Esophagus muscularis mucosa (tissue), 2 donors: ENCODE measurements at regions not wholly inside any gene's neighbourhood (a gene's known extent, or its start where the extent isn't known, plus 50 kb on each side); places are given as distances from the start of the nearest gene placed in this dataset.

Experiments
- POLR2A ChIP-seq: fragments of 450-650 bp; IDR thresholded peaks from one replicate; pipeline ENCODE4 v1.6.1; 2017; ENCODE audit warnings: antibody characterized with exemption, moderate library complexity, mild to moderate bottlenecking, low read depth
- POLR2AphosphoS5 ChIP-seq, 2 donors: sonication (generic); formaldehyde crosslinking; IDR thresholded peaks; one replicate each; pipeline ENCODE4 v1.6.1; 2017; ENCODE audit warnings: antibody characterized with exemption in 2 of 2

DNA sequence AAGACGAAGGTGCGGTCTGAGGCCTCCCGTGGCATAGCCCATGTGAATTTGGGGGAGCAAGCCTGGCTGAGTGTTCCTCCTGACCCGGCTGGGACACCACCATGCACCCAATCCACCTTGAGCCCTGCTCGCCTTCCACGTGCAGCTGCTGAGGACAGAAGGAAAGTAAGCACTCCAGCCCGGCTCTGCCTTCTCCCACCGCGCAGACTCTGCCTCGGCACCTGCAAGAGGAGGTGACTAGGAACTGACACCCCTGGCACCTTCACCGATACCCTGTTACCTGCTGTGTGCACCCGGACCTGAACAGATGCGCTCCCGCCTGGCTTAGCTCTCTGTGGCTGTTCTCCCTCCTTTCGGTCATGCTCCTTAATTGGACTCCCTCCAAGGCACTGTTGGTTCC lies 57.0 kb upstream of the OPN4 start:
- TF ChIP-seq POLR2AphosphoS5 (IDR thresholded peaks at IDR 0.05) (no peak), POLR2A (no peak)
